OCI-LY3 (cell line): ENCODE measurements at regions not wholly inside any gene's neighbourhood (a gene's known extent, or its start where the extent isn't known, plus 50 kb on each side); places are given as distances from the start of the nearest gene placed in this dataset.

ENCODE experiments used
- CTCF ChIP-seq: fragments of 200-600, 300-600 bp; sonication (generic); IDR thresholded peaks from 2 replicates; pipeline ENCODE4 v1.5.1; 2014; ENCODE audit warnings: antibody characterized with exemption, low read length, low read depth
- EZH2phosphoT487 ChIP-seq: fragments of 200-600 bp; shearing (Covaris generic); IDR thresholded peaks from 2 replicates; pipeline ENCODE4 v1.6.1; 2018; ENCODE audit warnings: antibody characterized with exemption, mixed run types, low read depth

- no peak for TF ChIP-seq CTCF
- TF ChIP-seq EZH2phosphoT487 = no peak
Measured at GRCh38 chr17:55983096-55983495, 170.2 kb upstream of the ANKFN1 start.
